Occipital lobe (tissue), 1 donor: ENCODE measurements at regions not wholly inside any gene's neighbourhood (a gene's known extent, or its start where the extent isn't known, plus 50 kb on each side); places are given as distances from the start of the nearest gene placed in this dataset.
"Not testable (repeated sequence)": the region's sequence is repeated elsewhere in the genome, so short reads cannot be mapped to it uniquely, and the experiment has no call there.

Experiments used
- DNase-seq: peaks from one replicate; lab custom pipeline; 2025; lab: John Stamatoyannopoulos, UW

GRCh38 chrX:74180716-74181115 is 123.3 kb upstream of the ZCCHC13 start:
- DNase-seq, result no peak

- no peak for DNase-seq
Measured at GRCh38 chrX:74179990-74180389, 124.0 kb upstream of the ZCCHC13 start.

GRCh38 chrX:74179499-74179898 is 124.5 kb upstream of the ZCCHC13 start:
- no peak for DNase-seq

- no peak for DNase-seq
Measured at GRCh38 chrX:74179071-74179470, 124.9 kb upstream of the ZCCHC13 start.

GRCh38 chrX:74178536-74178935 is 125.4 kb upstream of the ZCCHC13 start:
- no peak for DNase-seq

- no peak for DNase-seq
Measured at GRCh38 chrX:74171465-74171864, 132.5 kb upstream of the ZCCHC13 start.

GRCh38 chrX:74162199-74162598 is 141.8 kb upstream of the ZCCHC13 start:
- no peak for DNase-seq

GRCh38 chrX:74160816-74161215 is 143.2 kb upstream of the ZCCHC13 start:
- no peak for DNase-seq

- DNase-seq, result no peak
Measured at GRCh38 chrX:74160358-74160757, 143.6 kb upstream of the ZCCHC13 start.

GRCh38 chrX:74147439-74147838 is 156.5 kb upstream of the ZCCHC13 start:
- DNase-seq, result no peak

GRCh38 chrX:74138943-74139342 is 165.0 kb upstream of the ZCCHC13 start:
- no peak for DNase-seq

GRCh38 chrX:74133156-74133796 is 170.7 kb upstream of the ZCCHC13 start:
- no peak for DNase-seq

GRCh38 chrX:74132280-74132679 is 171.7 kb upstream of the ZCCHC13 start:
- DNase-seq, result no peak

- DNase-seq, result no peak
Measured at GRCh38 chrX:74119016-74119910, 184.7 kb upstream of the ZCCHC13 start.

- DNase-seq, result no peak
Measured at GRCh38 chrX:74117962-74118902, 185.7 kb upstream of the ZCCHC13 start.

- no peak for DNase-seq
Measured at GRCh38 chrX:74111245-74111644, 192.7 kb upstream of the ZCCHC13 start.

GRCh38 chrX:74107666-74108065 is 196.3 kb upstream of the ZCCHC13 start:
- DNase-seq, result no peak

- no peak for DNase-seq
Measured at GRCh38 chrX:74104356-74105015, 199.5 kb upstream of the ZCCHC13 start.

GRCh38 chrX:74098407-74098806 is 205.6 kb upstream of the ZCCHC13 start:
- not testable (repeated sequence) for DNase-seq

GRCh38 chrX:74090049-74090448 is 213.9 kb upstream of the ZCCHC13 start:
- DNase-seq, result no peak

GRCh38 chrX:74085642-74086236 is 218.2 kb upstream of the ZCCHC13 start:
- no peak for DNase-seq
